ENCODE measurements at regions not wholly inside any gene's neighbourhood (a gene's known extent, or its start where the extent isn't known, plus 50 kb on each side); places are given as distances from the start of the nearest gene placed in this dataset.
"Not testable (repeated sequence)": the region's sequence is repeated elsewhere in the genome, so short reads cannot be mapped to it uniquely, and the experiment has no call there.

DNA sequence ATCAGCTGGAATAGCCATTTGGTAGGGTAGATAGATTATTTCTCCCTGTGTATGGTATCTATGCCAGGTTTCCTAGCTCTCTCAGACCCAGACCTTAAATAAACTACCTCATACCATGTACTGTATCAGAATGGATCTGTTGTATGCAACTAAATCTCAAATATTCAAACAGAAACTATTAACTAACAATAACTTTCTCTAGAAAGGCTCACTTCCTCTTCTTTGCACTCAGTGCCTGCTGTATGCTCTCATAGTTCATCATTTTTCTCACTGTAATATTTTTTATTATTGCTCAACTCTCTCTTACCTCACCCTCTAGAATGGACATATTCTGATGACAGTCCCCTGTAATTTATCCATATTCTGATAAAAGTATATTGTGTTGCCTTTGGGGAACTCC, 182.4 kb downstream of the TOX3 start:
- no peak for TF ChIP-seq Cebpa-rat (IDR thresholded peaks at IDR 0.05)
- H4K20me1 ChIP-seq = no peaks in the 10 kb centered on the region
- H3K27me3 ChIP-seq = no peaks in the 10 kb centered on the region
- no peaks in the 10 kb centered on the region for H3K4me1 ChIP-seq
- H3K4me2 ChIP-seq = no peak overlapping the region
- H3K9me3 ChIP-seq = no peaks in the 10 kb centered on the region
- H3K27ac ChIP-seq = no peak overlapping the region
- H3K4me3 ChIP-seq = no peak overlapping the region
- H3K9ac ChIP-seq = no peak overlapping the region
- H3K36me3 ChIP-seq = no peaks in the 10 kb centered on the region

- H3K4me2 ChIP-seq = no peak overlapping the region
- H3K27ac ChIP-seq = no peak overlapping the region
- no peaks in the 10 kb centered on the region for H3K27me3 ChIP-seq
- no peaks in the 10 kb centered on the region for H4K20me1 ChIP-seq
- TF ChIP-seq Cebpa-rat (IDR thresholded peaks at IDR 0.05) = no peak
- H3K9ac ChIP-seq = no peak overlapping the region
- no peaks in the 10 kb centered on the region for H3K4me1 ChIP-seq
- no peaks in the 10 kb centered on the region for H3K36me3 ChIP-seq
- no peak overlapping the region for H3K4me3 ChIP-seq
- no peaks in the 10 kb centered on the region for H3K9me3 ChIP-seq
Observed at GRCh38 chr16:52363082-52363481, 183.9 kb downstream of the TOX3 start.

GRCh38 chr16:52357711-52358110, 189.2 kb downstream of the TOX3 start:
- TF ChIP-seq Cebpa-rat (IDR thresholded peaks at IDR 0.05) = no peak

GRCh38 chr16:52353249-52353648, 193.7 kb downstream of the TOX3 start:
- Histone ChIP-seq H3K9me3 (no peaks in the 10 kb centered on the region), H3K4me2 (no peak overlapping the region), H3K4me3 (no peak overlapping the region), H4K20me1 (no peaks in the 10 kb centered on the region), H3K27me3 (no peaks in the 10 kb centered on the region), H3K27ac (no peak overlapping the region), H3K36me3 (no peaks in the 10 kb centered on the region), H3K4me1 (no peaks in the 10 kb centered on the region), H3K9ac (no peak overlapping the region)
- TF ChIP-seq Cebpa-rat (IDR thresholded peaks at IDR 0.05) = no peak

More at GRCh38 chr16:52357711-52358110, 189.2 kb downstream of the TOX3 start:
- Histone ChIP-seq H4K20me1 (no peaks in the 10 kb centered on the region), H3K27ac (no peak overlapping the region), H3K9me3 (no peaks in the 10 kb centered on the region), H3K4me3 (no peak overlapping the region), H3K27me3 (no peaks in the 10 kb centered on the region), H3K9ac (no peak overlapping the region), H3K36me3 (no peaks in the 10 kb centered on the region), H3K4me2 (no peak overlapping the region), H3K4me1 (no peaks in the 10 kb centered on the region)

GRCh38 chr16:52351451-52351850, 195.5 kb downstream of the TOX3 start:
- Histone ChIP-seq H3K9me3 (no peaks in the 10 kb centered on the region), H3K9ac (no peak overlapping the region), H3K4me2 (no peak overlapping the region), H3K4me1 (no peaks in the 10 kb centered on the region), H3K36me3 (no peaks in the 10 kb centered on the region), H3K27ac (no peak overlapping the region), H3K27me3 (no peaks in the 10 kb centered on the region), H4K20me1 (no peaks in the 10 kb centered on the region), H3K4me3 (no peak overlapping the region)
- no peak for TF ChIP-seq Cebpa-rat (IDR thresholded peaks at IDR 0.05)

- Histone ChIP-seq H3K4me3 (no peak overlapping the region), H3K27ac (no peak overlapping the region), H3K36me3 (no peaks in the 10 kb centered on the region), H3K4me2 (no peak overlapping the region), H4K20me1 (no peaks in the 10 kb centered on the region), H3K4me1 (no peaks in the 10 kb centered on the region), H3K27me3 (no peaks in the 10 kb centered on the region), H3K9ac (no peak overlapping the region), H3K9me3 (no peaks in the 10 kb centered on the region)
- no peak for TF ChIP-seq Cebpa-rat (IDR thresholded peaks at IDR 0.05)
Observed at GRCh38 chr16:52350031-52350642, 196.8 kb downstream of the TOX3 start.

GRCh38 chr16:52346709-52347108, 200.2 kb downstream of the TOX3 start:
- H3K4me2 ChIP-seq = no peak overlapping the region
- H3K4me1 ChIP-seq = no peaks in the 10 kb centered on the region
- no peaks in the 10 kb centered on the region for H3K9me3 ChIP-seq
- no peak for TF ChIP-seq Cebpa-rat (IDR thresholded peaks at IDR 0.05)
- H3K4me3 ChIP-seq = no peak overlapping the region
- H3K36me3 ChIP-seq = no peaks in the 10 kb centered on the region
- H3K27ac ChIP-seq = no peak overlapping the region
- no peaks in the 10 kb centered on the region for H3K27me3 ChIP-seq
- no peak overlapping the region for H3K9ac ChIP-seq
- H4K20me1 ChIP-seq = no peaks in the 10 kb centered on the region

GRCh38 chr16:52333673-52334072, 213.3 kb downstream of the TOX3 start:
- H3K27ac ChIP-seq, H3K27me3 ChIP-seq, H3K4me1 ChIP-seq, H3K4me2 ChIP-seq, H3K36me3 ChIP-seq, H3K4me3 ChIP-seq, H4K20me1 ChIP-seq, H3K9ac ChIP-seq: not testable (repeated sequence)
- peaks cover 12% of the 10 kb centered on the region; the same call in 1 of the 2 replicates for H3K9me3 ChIP-seq

DNA sequence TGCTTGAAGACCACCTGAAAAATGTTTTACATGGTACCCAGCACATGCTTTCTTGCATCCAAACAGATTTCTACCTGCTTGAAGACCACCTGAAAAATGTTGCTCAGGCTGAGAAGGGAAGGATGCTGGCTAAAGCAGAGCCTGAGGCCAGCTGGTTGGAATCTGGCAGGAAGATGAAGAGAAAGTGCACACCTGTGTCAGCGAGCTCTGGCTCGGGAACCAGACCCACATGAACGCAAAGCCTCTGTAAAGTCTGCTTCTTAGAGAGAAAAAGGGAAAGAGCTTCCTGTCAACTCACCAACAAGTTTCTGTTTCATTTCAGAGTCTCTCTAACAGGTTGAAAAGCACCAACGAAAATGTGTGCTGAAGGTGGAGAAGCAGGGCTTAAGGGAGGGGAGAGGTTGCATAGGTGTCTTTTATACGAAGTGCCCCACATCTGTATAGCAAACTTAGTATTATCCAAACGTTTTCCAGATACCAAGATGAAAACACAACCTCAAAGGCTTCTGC, 226.0 kb downstream of the TOX3 start:
- H3K27ac ChIP-seq = no peak overlapping the region
- H4K20me1 ChIP-seq = no peaks in the 10 kb centered on the region
- H3K27me3 ChIP-seq = no peaks in the 10 kb centered on the region
- no peaks in the 10 kb centered on the region for H3K36me3 ChIP-seq
- H3K4me1 ChIP-seq = no peaks in the 10 kb centered on the region
- H3K9ac ChIP-seq = no peak overlapping the region
- no peak overlapping the region for H3K4me3 ChIP-seq
- no peaks in the 10 kb centered on the region for H3K9me3 ChIP-seq
- H3K4me2 ChIP-seq = no peak overlapping the region
- no peak for TF ChIP-seq Cebpa-rat (IDR thresholded peaks at IDR 0.05)

- Histone ChIP-seq H3K36me3 (no peaks in the 10 kb centered on the region), H3K9me3 (no peaks in the 10 kb centered on the region), H3K9ac (no peak overlapping the region), H4K20me1 (no peaks in the 10 kb centered on the region), H3K4me2 (no peak overlapping the region), H3K4me1 (no peaks in the 10 kb centered on the region), H3K27me3 (no peaks in the 10 kb centered on the region), H3K27ac (no peak overlapping the region), H3K4me3 (no peak overlapping the region)
- no peak for TF ChIP-seq Cebpa-rat (IDR thresholded peaks at IDR 0.05)
Observed at GRCh38 chr16:52318302-52319009, 228.5 kb downstream of the TOX3 start.
